A549 (cell line): ENCODE measurements at regions not wholly inside any gene's neighbourhood (a gene's known extent, or its start where the extent isn't known, plus 50 kb on each side); places are given as distances from the start of the nearest gene placed in this dataset.

Experiments
- ATAC-seq, 2 experiments: fragments of 200-7000 bp in 1 of 2; fragments of >200 bp in 1 of 2; cut with Nextera tagmentation in 1 of 2; cut with Tn5 transposase in 1 of 2; 3 replicates each; pipeline versions ENCODE4 v1.8.0 to v1.9.1; 2018 to 2020; ENCODE audit warnings: mild to moderate bottlenecking in 1 of 2, moderate library complexity in 1 of 2
- CTCF ChIA-PET: fragments of 300-600 bp; sonication (Branson Sonifier 250); formaldehyde crosslinking; extraction: SDS; loops from one replicate; lab custom pipeline; 2021; ENCODE audit warnings: antibody characterized with exemption, inconsistent platforms; lab: Yijun Ruan, JAX
- POLR2A ChIA-PET: fragments of 350-600 bp; formaldehyde crosslinking; extraction: SDS; loops from one replicate; lab custom pipeline; 2021; ENCODE audit warnings: antibody characterized with exemption, inconsistent platforms; lab: Yijun Ruan, JAX
- DNase-seq, 2 experiments: peaks; one replicate each; pipeline versions ENCODE4 v3.0.0 to v3.0.0-alpha.2; 2011 to 2016; ENCODE audit warnings: low read depth in 1 of 2, low spot score in 1 of 2
- FAIRE-seq: peaks from 2 replicates; lab custom pipeline; 2011; peaks lifted over from hg19 to GRCh38; lab: Jason Lieb, UNC
- H3K27ac ChIP-seq, 2 experiments: fragments of >200 bp; sonication (Bioruptor Twin); formaldehyde crosslinking; 3 replicates each; pipeline ENCODE4 v1.5.1; 2016 to 2017
- H3K4me1 ChIP-seq: fragments of >200 bp; sonication (Bioruptor Twin); formaldehyde crosslinking; 3 replicates; pipeline ENCODE4 v1.6.1; 2016
- H3K4me2 ChIP-seq: fragments of >200 bp; sonication (Bioruptor Twin); formaldehyde crosslinking; 3 replicates; pipeline ENCODE4 v1.6.1; 2016
- H3K4me3 ChIP-seq: fragments of >200 bp; sonication (Bioruptor Twin); formaldehyde crosslinking; 3 replicates; pipeline ENCODE4 v1.5.1; 2016
- H3K9me3 ChIP-seq: fragments of >200 bp; sonication (Bioruptor Twin); formaldehyde crosslinking; 3 replicates; pipeline ENCODE4 v1.6.1; 2016
- CBX2 ChIP-seq: fragments of 200-600 bp; sonication (generic); IDR thresholded peaks from 2 replicates; pipeline ENCODE4 v1.6.1; 2016; ENCODE audit warnings: low read depth, mild to moderate bottlenecking, borderline replicate concordance
- CHD4 ChIP-seq: fragments of 200-600 bp; sonication (generic); IDR thresholded peaks from 2 replicates; pipeline ENCODE4 v1.6.1; 2016; ENCODE audit warnings: antibody characterized with exemption, mild to moderate bottlenecking, borderline replicate concordance
- EP300 ChIP-seq, 2 experiments: fragments of >200 bp; sonication (Bioruptor Twin); formaldehyde crosslinking; IDR thresholded peaks; 2 replicates in 1 of 2; 3 replicates in 1 of 2; pipeline ENCODE4 v1.6.1; 2016 to 2017
- FOSB ChIP-seq: fragments of 250-450 bp; sonication (Bioruptor Pico); IDR thresholded peaks from 2 replicates; pipeline ENCODE4 v1.5.0; 2020; ENCODE audit warnings: mild to moderate bottlenecking, moderate library complexity
- FOSL2 ChIP-seq, 2 experiments: fragments of 450-650 bp in 1 of 2; fragments of >200 bp in 1 of 2; sonication (Bioruptor Twin) in 1 of 2; formaldehyde crosslinking; IDR thresholded peaks; 2 replicates each; pipeline versions ENCODE4 v1.5.0 to v1.6.1; 2016 to 2020; ENCODE audit warnings: mild to moderate bottlenecking in 1 of 2, moderate library complexity in 1 of 2
- HOXB5 ChIP-seq: fragments of 250-450 bp; sonication (Bioruptor Pico); IDR thresholded peaks from 2 replicates; pipeline ENCODE4 v1.5.0; 2020; ENCODE audit warnings: mild to moderate bottlenecking, moderate library complexity
- JUN ChIP-seq, 2 experiments: fragments of >200 bp; sonication (Bioruptor Twin); formaldehyde crosslinking; IDR thresholded peaks; 2 replicates in 1 of 2; 3 replicates in 1 of 2; pipeline ENCODE4 v1.6.1; 2016 to 2017
- KDM1A ChIP-seq: fragments of 200-600 bp; sonication (generic); IDR thresholded peaks from 2 replicates; pipeline ENCODE4 v1.6.1; 2016; ENCODE audit warnings: low read depth, mild to moderate bottlenecking
- NFE2L2 ChIP-seq: fragments of 150-350 bp; conservative IDR thresholded peaks from 2 replicates; pipeline ENCODE4 v1.6.1; 2014; ENCODE audit warnings: low read length
- NPAS2 ChIP-seq: fragments of 250-450 bp; sonication (Bioruptor Pico); IDR thresholded peaks from 2 replicates; pipeline ENCODE4 v1.8.0; 2022; ENCODE audit warnings: mild to moderate bottlenecking, moderate library complexity, borderline replicate concordance
- POLR2A ChIP-seq: IDR thresholded peaks from 2 replicates; pipeline ENCODE4 v1.6.1; 2012; ENCODE audit warnings: mild to moderate bottlenecking, low read length
- POLR2AphosphoS2 ChIP-seq: conservative IDR thresholded peaks from 2 replicates; pipeline ENCODE4 v1.6.1; 2012; ENCODE audit warnings: low read length, improper control_type of control experiment, inconsistent platforms
- RARB ChIP-seq: fragments of 250-450 bp; sonication (Bioruptor Pico); IDR thresholded peaks from 2 replicates; pipeline ENCODE4 v1.8.0; 2021; ENCODE audit warnings: mild to moderate bottlenecking, moderate library complexity
- RCOR1 ChIP-seq: fragments of 150-350 bp; IDR thresholded peaks from 2 replicates; pipeline ENCODE4 v1.6.1; 2014; ENCODE audit warnings: antibody characterized with exemption, low read length, low read depth
- SMC3 ChIP-seq: fragments of >200 bp; sonication (Bioruptor Twin); formaldehyde crosslinking; IDR thresholded peaks from 3 replicates; pipeline ENCODE4 v1.6.1; 2018; ENCODE audit warnings: inconsistent platforms
- ZC3H11A ChIP-seq: fragments of 450-650 bp; IDR thresholded peaks from 2 replicates; pipeline ENCODE4 v1.6.1; 2014; ENCODE audit warnings: antibody characterized with exemption, mild to moderate bottlenecking
- ZNF302 ChIP-seq: fragments of 250-450 bp; sonication (Bioruptor Pico); IDR thresholded peaks from 2 replicates; pipeline ENCODE4 v1.9.0; 2021; ENCODE audit warnings: inconsistent platforms, mild to moderate bottlenecking, moderate library complexity
- WGBS: methylation state at CpG from one replicate; pipeline ENCODE4 v1.1.6; 2017; ENCODE audit errors: missing lambda C conversion rate; 5-methylcytosine and 5-hydroxymethylcytosine counted together
- TF ChIP-seq, protein P1 (sequence below): IDR thresholded peaks from 2 replicates; pipeline ENCODE4 v1.6.1; 2012
- TF ChIP-seq, protein P2 (sequence below): IDR thresholded peaks from 2 replicates; pipeline ENCODE4 v1.6.1; 2012; ENCODE audit warnings: low read depth, borderline replicate concordance
- TF ChIP-seq, protein P3 (sequence below): fragments of 250-450 bp; sonication (Bioruptor Pico); IDR thresholded peaks from 2 replicates; pipeline ENCODE4 v1.5.0; 2021; ENCODE audit warnings: mild to moderate bottlenecking, moderate library complexity, borderline replicate concordance
- TF ChIP-seq, protein P4 (sequence below): fragments of 150-350 bp; IDR thresholded peaks from 2 replicates; pipeline ENCODE4 v1.6.1; 2014; ENCODE audit warnings: low read depth, mild to moderate bottlenecking, low read length
- TF ChIP-seq, protein P5 (sequence below): IDR thresholded peaks from 2 replicates; pipeline ENCODE4 v1.6.1; 2012
- TF ChIP-seq, protein P6 (sequence below): fragments of 200-600 bp; sonication (generic); IDR thresholded peaks from 2 replicates; pipeline ENCODE4 v1.6.1; 2016; ENCODE audit warnings: antibody characterized with exemption, mild to moderate bottlenecking, moderate library complexity

DNA sequence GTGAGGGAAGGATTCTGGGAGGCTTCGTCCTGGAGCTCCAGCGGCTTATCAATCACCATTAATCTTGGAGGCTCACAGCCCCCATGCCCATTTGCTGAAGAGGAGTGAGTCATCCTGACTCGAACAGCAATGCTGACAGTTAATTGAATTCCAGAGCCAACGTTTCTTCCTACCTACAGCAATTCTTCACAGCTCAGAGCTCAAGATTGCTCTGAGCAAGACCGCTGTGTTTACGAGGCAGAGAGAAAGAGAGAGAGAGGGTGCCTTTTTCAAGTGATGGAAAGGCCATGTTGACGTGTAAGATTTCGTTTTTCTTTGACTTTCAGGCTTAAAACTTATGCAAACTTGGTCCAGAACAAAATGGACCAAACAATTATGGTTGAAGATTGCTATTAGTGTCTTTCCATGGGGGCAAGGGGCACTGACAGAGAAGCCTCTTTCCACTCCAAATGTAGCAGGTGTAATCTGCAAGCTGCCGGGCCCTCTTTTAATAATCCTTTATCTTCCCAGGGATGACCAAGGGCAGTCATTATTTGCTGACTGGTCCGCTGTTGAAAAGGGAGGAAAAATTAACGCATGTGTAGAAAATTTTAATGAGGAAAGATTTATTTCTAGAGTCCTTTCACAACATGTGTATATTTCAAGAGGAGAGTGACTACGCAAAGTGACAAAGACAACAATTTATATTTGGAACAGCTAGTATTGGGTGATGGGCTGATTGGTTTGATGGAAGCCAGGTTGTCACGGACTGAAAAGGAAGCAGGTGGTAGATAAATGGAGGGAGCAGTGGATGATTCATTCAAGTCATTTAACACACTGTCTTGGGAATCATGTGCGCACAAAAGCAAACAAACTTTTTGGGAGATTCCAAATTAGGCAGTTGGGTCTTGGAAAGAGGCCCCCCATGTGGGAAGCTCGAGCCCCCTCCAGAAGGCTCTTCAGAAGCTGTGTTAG is 136.1 kb upstream of the IRF2BP2 start:
- peaks cover 10% of the 10 kb centered on the region; the same call in 1 of the 3 replicates for H3K4me1 ChIP-seq
- peak overlapping the region in 1 of 2 experiments; percentile 53; a peak in 2 of 6 replicates for H3K27ac ChIP-seq
- no peak overlapping the region for H3K4me2 ChIP-seq
- WGBS: 65% methylated on average over 15 of the region's 15 CpGs
- no peak for FAIRE-seq
- ChIA-PET CTCF (interaction anchor here (1.0 to 1.3 kb wide), 3 partner anchors 139 to 631 kb away, joined by 3 to 4 read pairs (median 3); no protein-coding TSS in a partner anchor), POLR2A (no interaction called here)
- TF ChIP-seq, protein P1, sequence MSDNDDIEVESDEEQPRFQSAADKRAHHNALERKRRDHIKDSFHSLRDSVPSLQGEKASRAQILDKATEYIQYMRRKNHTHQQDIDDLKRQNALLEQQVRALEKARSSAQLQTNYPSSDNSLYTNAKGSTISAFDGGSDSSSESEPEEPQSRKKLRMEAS: no peak
- TF ChIP-seq, protein P2, sequence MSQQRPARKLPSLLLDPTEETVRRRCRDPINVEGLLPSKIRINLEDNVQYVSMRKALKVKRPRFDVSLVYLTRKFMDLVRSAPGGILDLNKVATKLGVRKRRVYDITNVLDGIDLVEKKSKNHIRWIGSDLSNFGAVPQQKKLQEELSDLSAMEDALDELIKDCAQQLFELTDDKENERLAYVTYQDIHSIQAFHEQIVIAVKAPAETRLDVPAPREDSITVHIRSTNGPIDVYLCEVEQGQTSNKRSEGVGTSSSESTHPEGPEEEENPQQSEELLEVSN: no peak
- no peak for TF ChIP-seq FOSL2 (IDR thresholded peaks at IDR 0.05)
- no peak for TF ChIP-seq FOSL2 (CRISPR knock-in tag; IDR thresholded peaks at IDR 0.05)
- TF ChIP-seq ZC3H11A: no peak
- no peak for TF ChIP-seq RCOR1
- TF ChIP-seq CHD4: no peak
- no peak for TF ChIP-seq SMC3
- TF ChIP-seq, protein P3, sequence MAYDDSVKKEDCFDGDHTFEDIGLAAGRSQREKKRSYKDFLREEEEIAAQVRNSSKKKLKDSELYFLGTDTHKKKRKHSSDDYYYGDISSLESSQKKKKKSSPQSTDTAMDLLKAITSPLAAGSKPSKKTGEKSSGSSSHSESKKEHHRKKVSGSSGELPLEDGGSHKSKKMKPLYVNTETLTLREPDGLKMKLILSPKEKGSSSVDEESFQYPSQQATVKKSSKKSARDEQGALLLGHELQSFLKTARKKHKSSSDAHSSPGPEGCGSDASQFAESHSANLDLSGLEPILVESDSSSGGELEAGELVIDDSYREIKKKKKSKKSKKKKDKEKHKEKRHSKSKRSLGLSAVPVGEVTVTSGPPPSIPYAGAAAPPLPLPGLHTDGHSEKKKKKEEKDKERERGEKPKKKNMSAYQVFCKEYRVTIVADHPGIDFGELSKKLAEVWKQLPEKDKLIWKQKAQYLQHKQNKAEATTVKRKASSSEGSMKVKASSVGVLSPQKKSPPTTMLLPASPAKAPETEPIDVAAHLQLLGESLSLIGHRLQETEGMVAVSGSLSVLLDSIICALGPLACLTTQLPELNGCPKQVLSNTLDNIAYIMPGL (CRISPR knock-in tag): no peak
- TF ChIP-seq POLR2AphosphoS2: no peak
- TF ChIP-seq KDM1A: no peak
- TF ChIP-seq NPAS2: no peak
- TF ChIP-seq FOSB (CRISPR knock-in tag): no peak
- TF ChIP-seq, protein P4, sequence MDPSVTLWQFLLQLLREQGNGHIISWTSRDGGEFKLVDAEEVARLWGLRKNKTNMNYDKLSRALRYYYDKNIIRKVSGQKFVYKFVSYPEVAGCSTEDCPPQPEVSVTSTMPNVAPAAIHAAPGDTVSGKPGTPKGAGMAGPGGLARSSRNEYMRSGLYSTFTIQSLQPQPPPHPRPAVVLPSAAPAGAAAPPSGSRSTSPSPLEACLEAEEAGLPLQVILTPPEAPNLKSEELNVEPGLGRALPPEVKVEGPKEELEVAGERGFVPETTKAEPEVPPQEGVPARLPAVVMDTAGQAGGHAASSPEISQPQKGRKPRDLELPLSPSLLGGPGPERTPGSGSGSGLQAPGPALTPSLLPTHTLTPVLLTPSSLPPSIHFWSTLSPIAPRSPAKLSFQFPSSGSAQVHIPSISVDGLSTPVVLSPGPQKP: no peak
- TF ChIP-seq JUN (IDR thresholded peaks at IDR 0.05): no peak
- TF ChIP-seq ZNF302 (CRISPR knock-in tag): no peak
- TF ChIP-seq NFE2L2: no peak
- TF ChIP-seq, protein P5, sequence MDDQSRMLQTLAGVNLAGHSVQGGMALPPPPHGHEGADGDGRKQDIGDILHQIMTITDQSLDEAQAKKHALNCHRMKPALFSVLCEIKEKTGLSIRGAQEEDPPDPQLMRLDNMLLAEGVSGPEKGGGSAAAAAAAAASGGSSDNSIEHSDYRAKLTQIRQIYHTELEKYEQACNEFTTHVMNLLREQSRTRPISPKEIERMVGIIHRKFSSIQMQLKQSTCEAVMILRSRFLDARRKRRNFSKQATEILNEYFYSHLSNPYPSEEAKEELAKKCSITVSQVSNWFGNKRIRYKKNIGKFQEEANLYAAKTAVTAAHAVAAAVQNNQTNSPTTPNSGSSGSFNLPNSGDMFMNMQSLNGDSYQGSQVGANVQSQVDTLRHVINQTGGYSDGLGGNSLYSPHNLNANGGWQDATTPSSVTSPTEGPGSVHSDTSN: no peak
- TF ChIP-seq HOXB5 (CRISPR knock-in tag): no peak
- ATAC-seq: no peak
- no peaks in the 10 kb centered on the region for H3K9me3 ChIP-seq
- DNase-seq: no peak
- H3K4me3 ChIP-seq: no peak overlapping the region

DNA sequence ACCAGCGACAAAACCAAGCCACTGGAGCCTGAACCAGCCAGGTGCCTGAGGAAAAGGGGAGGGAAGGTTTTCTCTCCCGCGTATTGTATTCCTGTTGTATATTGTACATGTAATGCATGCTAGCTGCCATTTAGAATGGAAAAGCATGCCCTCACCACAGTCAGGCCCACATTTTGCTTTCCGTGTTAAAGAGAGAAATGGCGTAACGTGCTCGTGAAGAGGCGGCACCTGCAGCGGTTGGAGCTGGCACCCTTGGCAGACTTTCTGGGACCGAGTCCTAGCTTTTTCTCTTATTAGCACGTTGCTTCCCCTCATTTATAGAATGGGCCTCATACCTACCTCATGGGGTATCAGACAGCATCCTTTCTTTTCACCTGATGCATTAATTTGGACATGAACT is 135.3 kb upstream of the IRF2BP2 start:
- no peak for DNase-seq
- H3K4me3 ChIP-seq: no peak overlapping the region
- POLR2A ChIA-PET: no interaction called here
- H3K9me3 ChIP-seq: no peaks in the 10 kb centered on the region
- 87% methylated on average over 11 of the region's 11 CpGs for WGBS
- H3K4me2 ChIP-seq: no peak overlapping the region
- H3K4me1 ChIP-seq: peaks cover 10% of the 10 kb centered on the region; the same call in 1 of the 3 replicates
- ATAC-seq: no peak
- CTCF ChIA-PET: interaction anchor here (0.8 to 1.9 kb wide), 5 partner anchors 9 to 631 kb away, joined by 3 to 6 read pairs (median 3); no protein-coding TSS in a partner anchor
- FAIRE-seq: no peak
- no peak for TF ChIP-seq POLR2A
- TF ChIP-seq, protein P6, sequence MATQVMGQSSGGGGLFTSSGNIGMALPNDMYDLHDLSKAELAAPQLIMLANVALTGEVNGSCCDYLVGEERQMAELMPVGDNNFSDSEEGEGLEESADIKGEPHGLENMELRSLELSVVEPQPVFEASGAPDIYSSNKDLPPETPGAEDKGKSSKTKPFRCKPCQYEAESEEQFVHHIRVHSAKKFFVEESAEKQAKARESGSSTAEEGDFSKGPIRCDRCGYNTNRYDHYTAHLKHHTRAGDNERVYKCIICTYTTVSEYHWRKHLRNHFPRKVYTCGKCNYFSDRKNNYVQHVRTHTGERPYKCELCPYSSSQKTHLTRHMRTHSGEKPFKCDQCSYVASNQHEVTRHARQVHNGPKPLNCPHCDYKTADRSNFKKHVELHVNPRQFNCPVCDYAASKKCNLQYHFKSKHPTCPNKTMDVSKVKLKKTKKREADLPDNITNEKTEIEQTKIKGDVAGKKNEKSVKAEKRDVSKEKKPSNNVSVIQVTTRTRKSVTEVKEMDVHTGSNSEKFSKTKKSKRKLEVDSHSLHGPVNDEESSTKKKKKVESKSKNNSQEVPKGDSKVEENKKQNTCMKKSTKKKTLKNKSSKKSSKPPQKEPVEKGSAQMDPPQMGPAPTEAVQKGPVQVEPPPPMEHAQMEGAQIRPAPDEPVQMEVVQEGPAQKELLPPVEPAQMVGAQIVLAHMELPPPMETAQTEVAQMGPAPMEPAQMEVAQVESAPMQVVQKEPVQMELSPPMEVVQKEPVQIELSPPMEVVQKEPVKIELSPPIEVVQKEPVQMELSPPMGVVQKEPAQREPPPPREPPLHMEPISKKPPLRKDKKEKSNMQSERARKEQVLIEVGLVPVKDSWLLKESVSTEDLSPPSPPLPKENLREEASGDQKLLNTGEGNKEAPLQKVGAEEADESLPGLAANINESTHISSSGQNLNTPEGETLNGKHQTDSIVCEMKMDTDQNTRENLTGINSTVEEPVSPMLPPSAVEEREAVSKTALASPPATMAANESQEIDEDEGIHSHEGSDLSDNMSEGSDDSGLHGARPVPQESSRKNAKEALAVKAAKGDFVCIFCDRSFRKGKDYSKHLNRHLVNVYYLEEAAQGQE: no peak
- TF ChIP-seq EP300 (IDR thresholded peaks at IDR 0.05): no peak
- TF ChIP-seq CHD4: no peak
- TF ChIP-seq CBX2: no peak
- TF ChIP-seq RARB (CRISPR knock-in tag): no peak
- TF ChIP-seq, protein P4: no peak
- TF ChIP-seq, all 56 proteins: peak for 0
- 0 out of 6 replicates have a peak overlapping the region, but pooled peaks of 1 of the 2 experiments have one; percentile 31 for H3K27ac ChIP-seq
